ENCODE measurements at regions not wholly inside any gene's neighbourhood (a gene's known extent, or its start where the extent isn't known, plus 50 kb on each side); places are given as distances from the start of the nearest gene placed in this dataset.
A peak's percentile ranks its signal among the peaks of the same experiment; 100 is the strongest.

- Mint-ChIP-seq H3K4me3 (peak overlapping the region in 1 of 4 donors; percentile 36), H3K27ac (peak overlapping the region; percentile 78 to 96 (median 93)), H3K36me3 (peaks cover 5% of the 10 kb centered on the region), H3K27me3 (peaks cover 4% of the 10 kb centered on the region), H3K4me1 (peaks cover 46 to 99% (median 74%) of the 10 kb centered on the region in 4 donors), H3K9me3 (peaks cover 0 to 3% (median 0%) of the 10 kb centered on the region in 7 donors)
- Histone ChIP-seq H3K27ac (ENCODE audit: insufficient read depth, low read length, poor library complexity, severe bottlenecking) (no peak overlapping the region), H3K36me3 (ENCODE audit: control insufficient read depth, insufficient read depth, low read length) (no peaks in the 10 kb centered on the region), H3K9me3 (ENCODE audit: control insufficient read depth in 2 of 2, low read length in 2 of 2) (no peaks in the 10 kb centered on the region), H3K27me3 (ENCODE audit: control insufficient read depth, insufficient read depth, low read length) (no peaks in the 10 kb centered on the region), H3K4me1 (ENCODE audit: control insufficient read depth, insufficient read depth, low read length, poor library complexity, severe bottlenecking) (peaks cover 85% of the 10 kb centered on the region), H3K4me3 (ENCODE audit: low read depth, low read length) (no peak overlapping the region)
- no peak for ATAC-seq (ENCODE audit: low read depth in 2 of 2)
- no peak for DNase-seq
Observed at GRCh38 chr5:56683733-56684132, 131.6 kb upstream of the MAP3K1 start.

DNA sequence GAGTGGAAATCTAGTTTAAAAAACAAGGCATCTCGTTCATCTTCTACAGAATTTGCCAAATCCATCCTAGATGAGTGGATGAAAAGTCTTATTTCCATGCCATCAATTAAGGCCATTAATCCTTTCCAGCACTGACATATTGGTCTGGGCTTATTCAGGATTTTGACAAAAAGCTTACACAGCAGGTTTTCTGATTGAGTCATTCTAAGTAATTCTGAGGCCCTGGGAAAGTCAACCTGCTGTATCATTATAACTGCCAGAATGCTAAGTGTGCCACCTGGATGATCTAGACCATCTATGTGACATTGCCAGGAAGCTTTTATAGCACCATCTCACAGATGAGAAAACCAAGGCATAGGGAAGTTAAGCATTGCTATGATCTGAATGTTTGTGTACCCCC is 132.1 kb upstream of the MAP3K1 start:
- H3K27ac Mint-ChIP-seq, result peak overlapping the region; percentile 44 to 96 (median 93)
- H3K4me1 ChIP-seq (ENCODE audit: control insufficient read depth, insufficient read depth, low read length, poor library complexity, severe bottlenecking), result peaks cover 80% of the 10 kb centered on the region
- no peak for DNase-seq

DNA sequence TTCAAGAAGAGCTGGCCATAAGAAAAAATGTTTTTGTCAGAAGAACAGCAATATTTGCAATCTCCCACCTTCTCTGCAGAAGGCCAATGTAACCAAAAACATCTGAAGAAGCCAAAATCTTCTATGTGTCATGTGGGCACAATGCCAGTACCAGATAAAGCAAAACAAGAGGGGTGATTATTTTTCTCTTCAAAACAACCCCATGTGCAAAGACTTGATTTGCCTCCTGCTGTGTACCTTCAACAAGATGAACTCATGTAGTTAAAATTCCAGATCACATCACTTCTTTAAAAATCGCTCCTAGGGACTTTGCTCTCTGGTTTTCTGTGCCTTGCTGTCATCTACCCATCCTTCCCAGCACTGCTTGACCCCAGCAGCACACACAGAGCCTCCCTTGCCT is 134.0 kb upstream of the MAP3K1 start:
- peak in 1 of 2 donors; percentile 47 for ATAC-seq (ENCODE audit: low read depth in 2 of 2)
- Histone ChIP-seq H3K27me3 (ENCODE audit: control insufficient read depth, insufficient read depth, low read length) (no peaks in the 10 kb centered on the region), H3K36me3 (ENCODE audit: control insufficient read depth, insufficient read depth, low read length) (no peaks in the 10 kb centered on the region), H3K4me3 (ENCODE audit: low read depth, low read length) (peak overlapping the region; percentile 33), H3K4me1 (ENCODE audit: control insufficient read depth, insufficient read depth, low read length, poor library complexity, severe bottlenecking) (peaks cover 61% of the 10 kb centered on the region), H3K9me3 (ENCODE audit: control insufficient read depth in 2 of 2, low read length in 2 of 2) (no peaks in the 10 kb centered on the region), H3K27ac (ENCODE audit: insufficient read depth, low read length, poor library complexity, severe bottlenecking) (peak overlapping the region; percentile 55)
- DNase-seq, result peak in 1 of 3 donors; percentile 31
- peak overlapping the region; percentile 87 to 92 (median 90) for H3K27ac Mint-ChIP-seq
- peaks cover 43 to 89% (median 60%) of the 10 kb centered on the region in 4 donors for H3K4me1 Mint-ChIP-seq
- H3K9me3 Mint-ChIP-seq, result no peaks in the 10 kb centered on the region
- peak overlapping the region; percentile 29 to 71 (median 56) for H3K4me3 Mint-ChIP-seq
- H3K36me3 Mint-ChIP-seq, result peaks cover 5% of the 10 kb centered on the region
- no peaks in the 10 kb centered on the region for H3K27me3 Mint-ChIP-seq

More for the DNA sequence above, 132.1 kb upstream of the MAP3K1 start:
- no peak overlapping the region for H3K27ac ChIP-seq (ENCODE audit: insufficient read depth, low read length, poor library complexity, severe bottlenecking)
- no peaks in the 10 kb centered on the region for H3K9me3 Mint-ChIP-seq
- no peak overlapping the region for H3K4me3 ChIP-seq (ENCODE audit: low read depth, low read length)
- no peak for ATAC-seq (ENCODE audit: low read depth in 2 of 2)
- no peaks in the 10 kb centered on the region for H3K36me3 ChIP-seq (ENCODE audit: control insufficient read depth, insufficient read depth, low read length)
- peaks cover 46 to 98% (median 71%) of the 10 kb centered on the region in 4 donors for H3K4me1 Mint-ChIP-seq
- H3K27me3 ChIP-seq (ENCODE audit: control insufficient read depth, insufficient read depth, low read length), result no peaks in the 10 kb centered on the region
- peak overlapping the region in 1 of 4 donors; percentile 36 for H3K4me3 Mint-ChIP-seq
- peaks cover 5% of the 10 kb centered on the region for H3K36me3 Mint-ChIP-seq
- peaks cover 4% of the 10 kb centered on the region for H3K27me3 Mint-ChIP-seq
- no peaks in the 10 kb centered on the region for H3K9me3 ChIP-seq (ENCODE audit: control insufficient read depth in 2 of 2, low read length in 2 of 2)

GRCh38 chr5:56680731-56681130 is 134.6 kb upstream of the MAP3K1 start:
- H3K27me3 ChIP-seq (ENCODE audit: control insufficient read depth, insufficient read depth, low read length), result no peaks in the 10 kb centered on the region
- ATAC-seq (ENCODE audit: low read depth in 2 of 2) (no peak), DNase-seq (no peak)
- Mint-ChIP-seq H3K4me3 (peak overlapping the region in 3 of 4 donors; percentile 44 to 71 (median 67)), H3K27me3 (no peaks in the 10 kb centered on the region), H3K36me3 (peaks cover 4% of the 10 kb centered on the region), H3K27ac (peak overlapping the region; percentile 87 to 92 (median 90)), H3K9me3 (no peaks in the 10 kb centered on the region), H3K4me1 (peaks cover 44 to 89% (median 57%) of the 10 kb centered on the region in 4 donors)
- no peaks in the 10 kb centered on the region for H3K9me3 ChIP-seq (ENCODE audit: control insufficient read depth in 2 of 2, low read length in 2 of 2)
- peaks cover 55% of the 10 kb centered on the region for H3K4me1 ChIP-seq (ENCODE audit: control insufficient read depth, insufficient read depth, low read length, poor library complexity, severe bottlenecking)
- H3K27ac ChIP-seq (ENCODE audit: insufficient read depth, low read length, poor library complexity, severe bottlenecking), result peak overlapping the region; percentile 36
- H3K4me3 ChIP-seq (ENCODE audit: low read depth, low read length), result no peak overlapping the region
- H3K36me3 ChIP-seq (ENCODE audit: control insufficient read depth, insufficient read depth, low read length), result no peaks in the 10 kb centered on the region

GRCh38 chr5:56677690-56678305 is 137.6 kb upstream of the MAP3K1 start:
- ATAC-seq (ENCODE audit: low read depth in 2 of 2) (no peak), DNase-seq (no peak)
- Mint-ChIP-seq H3K27me3 (no peaks in the 10 kb centered on the region), H3K4me1 (peaks cover 48 to 74% (median 55%) of the 10 kb centered on the region in 4 donors), H3K9me3 (peaks cover 0 to 9% (median 0%) of the 10 kb centered on the region in 7 donors), H3K36me3 (no peaks in the 10 kb centered on the region), H3K4me3 (no peak overlapping the region), H3K27ac (no peak overlapping the region)
- peaks cover 36% of the 10 kb centered on the region for H3K4me1 ChIP-seq (ENCODE audit: control insufficient read depth, insufficient read depth, low read length, poor library complexity, severe bottlenecking)
- H3K36me3 ChIP-seq (ENCODE audit: control insufficient read depth, insufficient read depth, low read length), result no peaks in the 10 kb centered on the region
- no peaks in the 10 kb centered on the region for H3K9me3 ChIP-seq (ENCODE audit: control insufficient read depth in 2 of 2, low read length in 2 of 2)
- H3K27me3 ChIP-seq (ENCODE audit: control insufficient read depth, insufficient read depth, low read length), result no peaks in the 10 kb centered on the region
- no peak overlapping the region for H3K4me3 ChIP-seq (ENCODE audit: low read depth, low read length)
- H3K27ac ChIP-seq (ENCODE audit: insufficient read depth, low read length, poor library complexity, severe bottlenecking), result no peak overlapping the region

DNA sequence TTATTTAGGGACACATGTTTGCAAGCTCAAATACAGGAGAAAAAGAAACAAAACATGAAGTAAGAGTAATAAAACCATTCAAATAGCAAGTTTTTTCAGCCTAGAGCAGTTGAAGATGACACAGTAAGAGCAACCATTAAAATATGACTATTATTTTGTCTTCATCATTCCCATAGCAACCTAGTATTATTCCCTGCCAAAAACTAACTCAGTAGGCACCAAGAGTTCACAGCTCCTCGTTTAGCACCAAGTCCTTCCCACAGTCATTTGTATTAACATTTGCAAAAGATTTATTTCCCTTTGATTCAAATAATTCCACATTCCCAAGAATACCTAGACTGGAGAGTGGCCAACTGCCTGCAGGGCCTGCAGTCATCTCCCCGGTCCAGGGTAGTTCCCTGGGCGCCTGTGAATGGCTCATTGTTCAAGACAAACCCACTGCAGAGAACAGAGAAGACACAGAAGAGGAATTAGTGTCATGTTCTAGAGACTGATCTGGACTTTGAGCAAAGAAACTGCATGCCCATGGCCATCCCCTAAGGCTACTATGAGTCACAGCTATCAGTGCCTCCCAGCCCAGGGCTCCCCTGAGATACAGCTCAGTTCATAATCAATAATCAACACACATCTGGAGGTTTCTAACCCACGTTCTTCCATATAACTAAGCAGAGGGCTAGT is 139.1 kb upstream of the MAP3K1 start:
- ATAC-seq (ENCODE audit: low read depth in 2 of 2), result no peak
- peaks cover 0 to 9% (median 0%) of the 10 kb centered on the region in 7 donors for H3K9me3 Mint-ChIP-seq
- H3K27ac Mint-ChIP-seq, result peak overlapping the region in 2 of 3 donors; percentile 39 to 48
- Histone ChIP-seq H3K4me3 (ENCODE audit: low read depth, low read length) (no peak overlapping the region), H3K27me3 (ENCODE audit: control insufficient read depth, insufficient read depth, low read length) (no peaks in the 10 kb centered on the region), H3K9me3 (ENCODE audit: control insufficient read depth in 2 of 2, low read length in 2 of 2) (no peaks in the 10 kb centered on the region), H3K27ac (ENCODE audit: insufficient read depth, low read length, poor library complexity, severe bottlenecking) (no peak overlapping the region), H3K36me3 (ENCODE audit: control insufficient read depth, insufficient read depth, low read length) (no peaks in the 10 kb centered on the region), H3K4me1 (ENCODE audit: control insufficient read depth, insufficient read depth, low read length, poor library complexity, severe bottlenecking) (peaks cover 28% of the 10 kb centered on the region)
- no peak for DNase-seq
- H3K4me3 Mint-ChIP-seq, result no peak overlapping the region
- H3K36me3 Mint-ChIP-seq, result no peaks in the 10 kb centered on the region
- peaks cover 40 to 72% (median 49%) of the 10 kb centered on the region in 4 donors for H3K4me1 Mint-ChIP-seq
- H3K27me3 Mint-ChIP-seq, result no peaks in the 10 kb centered on the region

DNA sequence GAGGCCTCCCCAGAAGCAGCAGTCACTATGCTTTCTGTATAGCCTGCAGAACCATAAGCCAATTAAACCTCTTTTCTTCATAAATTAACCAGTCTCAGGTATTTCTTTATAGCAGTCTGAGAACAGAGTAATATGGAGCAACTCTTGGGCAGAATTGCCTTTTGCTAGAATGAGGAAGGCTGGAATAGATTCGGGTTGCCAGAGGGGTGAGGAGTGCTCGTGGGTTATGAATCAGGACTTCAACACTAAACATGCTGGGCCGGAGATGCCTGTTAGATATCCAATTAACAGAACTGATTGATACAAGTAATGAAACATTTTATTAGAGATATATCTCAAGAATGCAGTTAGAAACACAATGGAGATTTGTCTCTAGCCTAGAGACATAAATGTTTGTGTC is 140.9 kb upstream of the MAP3K1 start:
- peaks cover 33% of the 10 kb centered on the region for H3K4me1 ChIP-seq (ENCODE audit: control insufficient read depth, insufficient read depth, low read length, poor library complexity, severe bottlenecking)
- no peak for ATAC-seq (ENCODE audit: low read depth in 2 of 2)
- no peak for DNase-seq

More for the DNA sequence above, 140.9 kb upstream of the MAP3K1 start:
- H3K4me3 ChIP-seq (ENCODE audit: low read depth, low read length), result no peak overlapping the region
- Mint-ChIP-seq H3K27ac (peak overlapping the region in 2 of 3 donors; percentile 30 to 67), H3K4me1 (peaks cover 39 to 72% (median 48%) of the 10 kb centered on the region in 4 donors), H3K27me3 (no peaks in the 10 kb centered on the region), H3K9me3 (peaks cover 0 to 9% (median 0%) of the 10 kb centered on the region in 7 donors), H3K36me3 (no peaks in the 10 kb centered on the region), H3K4me3 (peak overlapping the region in 1 of 4 donors; percentile 43)
- no peaks in the 10 kb centered on the region for H3K36me3 ChIP-seq (ENCODE audit: control insufficient read depth, insufficient read depth, low read length)
- no peaks in the 10 kb centered on the region for H3K9me3 ChIP-seq (ENCODE audit: control insufficient read depth in 2 of 2, low read length in 2 of 2)
- no peaks in the 10 kb centered on the region for H3K27me3 ChIP-seq (ENCODE audit: control insufficient read depth, insufficient read depth, low read length)
- no peak overlapping the region for H3K27ac ChIP-seq (ENCODE audit: insufficient read depth, low read length, poor library complexity, severe bottlenecking)

Measured in CD4-positive, CD25-positive, alpha-beta regulatory T cell (primary cell).